ENCODE measurements at regions not wholly inside any gene's neighbourhood (a gene's known extent, or its start where the extent isn't known, plus 50 kb on each side); places are given as distances from the start of the nearest gene placed in this dataset.

DNA sequence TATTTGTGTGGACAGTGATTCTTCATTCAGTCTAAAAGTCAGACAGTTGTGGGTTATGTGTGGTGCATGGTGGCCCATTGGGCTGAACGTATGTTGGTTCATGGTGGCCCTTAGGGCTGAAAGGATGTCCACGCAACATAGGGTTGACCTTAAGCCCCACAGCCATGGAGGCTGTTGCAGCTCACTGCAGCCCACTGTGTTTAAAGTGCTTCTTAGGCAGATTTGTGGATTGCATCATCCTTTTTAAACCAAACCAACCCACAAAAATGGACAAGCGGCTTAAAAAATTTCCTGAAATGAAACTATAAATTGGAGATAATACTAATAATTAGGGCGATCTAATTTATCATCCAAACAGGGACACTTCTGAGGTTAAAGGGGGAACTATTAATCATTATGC lies 219.0 kb upstream of the GATB start:
- TF ChIP-seq, protein P1, sequence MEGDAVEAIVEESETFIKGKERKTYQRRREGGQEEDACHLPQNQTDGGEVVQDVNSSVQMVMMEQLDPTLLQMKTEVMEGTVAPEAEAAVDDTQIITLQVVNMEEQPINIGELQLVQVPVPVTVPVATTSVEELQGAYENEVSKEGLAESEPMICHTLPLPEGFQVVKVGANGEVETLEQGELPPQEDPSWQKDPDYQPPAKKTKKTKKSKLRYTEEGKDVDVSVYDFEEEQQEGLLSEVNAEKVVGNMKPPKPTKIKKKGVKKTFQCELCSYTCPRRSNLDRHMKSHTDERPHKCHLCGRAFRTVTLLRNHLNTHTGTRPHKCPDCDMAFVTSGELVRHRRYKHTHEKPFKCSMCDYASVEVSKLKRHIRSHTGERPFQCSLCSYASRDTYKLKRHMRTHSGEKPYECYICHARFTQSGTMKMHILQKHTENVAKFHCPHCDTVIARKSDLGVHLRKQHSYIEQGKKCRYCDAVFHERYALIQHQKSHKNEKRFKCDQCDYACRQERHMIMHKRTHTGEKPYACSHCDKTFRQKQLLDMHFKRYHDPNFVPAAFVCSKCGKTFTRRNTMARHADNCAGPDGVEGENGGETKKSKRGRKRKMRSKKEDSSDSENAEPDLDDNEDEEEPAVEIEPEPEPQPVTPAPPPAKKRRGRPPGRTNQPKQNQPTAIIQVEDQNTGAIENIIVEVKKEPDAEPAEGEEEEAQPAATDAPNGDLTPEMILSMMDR (IDR thresholded peaks at IDR 0.05) = no peak
- TF ChIP-seq POLR2A (IDR thresholded peaks at IDR 0.05) = no peak

Data from esophagus squamous epithelium (tissue), 4 donors.